HEK293 (cell line): ENCODE measurements at regions not wholly inside any gene's neighbourhood (a gene's known extent, or its start where the extent isn't known, plus 50 kb on each side); places are given as distances from the start of the nearest gene placed in this dataset.
"Not testable (repeated sequence)": the region's sequence is repeated elsewhere in the genome, so short reads cannot be mapped to it uniquely, and the experiment has no call there.

Experiments used
- CTCF ChIA-PET: fragments of 350-600 bp; formaldehyde crosslinking; extraction: SDS; loops from one replicate; lab custom pipeline; 2021; ENCODE audit warnings: antibody characterized with exemption; lab: Yijun Ruan, JAX
- POLR2A ChIA-PET: fragments of 300-600 bp; formaldehyde crosslinking; extraction: SDS; loops from one replicate; lab custom pipeline; 2020; ENCODE audit warnings: antibody characterized with exemption, inconsistent platforms; lab: Yijun Ruan, JAX
- H3K27ac ChIP-seq: fragments of 200-500 bp; sonication (Bioruptor generic); 2 replicates; pipeline ENCODE4 v1.5.1; 2014; ENCODE audit warnings: low read depth, low read length, control low read depth, inconsistent platforms; ENCODE audit errors: extremely low read depth
- H3K36me3 ChIP-seq, 2 experiments: fragments of 200-500 bp in 1 of 2; sonication (Bioruptor generic) in 1 of 2; 1 replicate in 1 of 2; 2 replicates in 1 of 2; pipeline ENCODE4 v1.5.1; 2014 to 2017; ENCODE audit warnings: inconsistent platforms in 2 of 2, low read length in 2 of 2; ENCODE audit not compliant: control insufficient read depth in 2 of 2, insufficient read depth in 1 of 2
- H3K4me1 ChIP-seq: fragments of 200-500 bp; sonication (Bioruptor generic); 2 replicates; pipeline ENCODE4 v1.5.1; 2014; ENCODE audit warnings: mild to moderate bottlenecking, low read length, inconsistent platforms; ENCODE audit not compliant: control insufficient read depth, insufficient read depth
- H3K4me3 ChIP-seq: 2 replicates; pipeline ENCODE4 v1.5.1; 2011; ENCODE audit warnings: low read depth, mild to moderate bottlenecking, control low read depth, low read length, moderate library complexity
- H3K9me3 ChIP-seq: fragments of 200-500 bp; sonication (Bioruptor generic); 2 replicates; pipeline ENCODE4 v1.5.1; 2014; ENCODE audit warnings: low read depth, low read length, inconsistent platforms; ENCODE audit not compliant: control insufficient read depth, insufficient read depth
- CTCF ChIP-seq: fragments of 450-650 bp; formaldehyde crosslinking; IDR thresholded peaks from 2 replicates; pipeline ENCODE4 v1.5.1; 2016; ENCODE audit warnings: missing biosample characterization, missing genetic modification characterization
- OVOL3 ChIP-seq: fragments of 450-650 bp; formaldehyde crosslinking; IDR thresholded peaks from 2 replicates; pipeline ENCODE4 v1.5.1; 2016; ENCODE audit warnings: missing biosample characterization, missing genetic modification characterization
- PBX3 ChIP-seq: sonication (generic); formaldehyde crosslinking; IDR thresholded peaks from 2 replicates; pipeline ENCODE4 v1.8.1; 2022; ENCODE audit warnings: mild to moderate bottlenecking, moderate library complexity, missing genetic modification reagents
- PRDM1 ChIP-seq: fragments of 450-650 bp; formaldehyde crosslinking; IDR thresholded peaks from 2 replicates; pipeline ENCODE4; 2016; ENCODE audit warnings: missing biosample characterization, missing genetic modification characterization
- SALL2 ChIP-seq: fragments of 450-650 bp; formaldehyde crosslinking; IDR thresholded peaks from 2 replicates; pipeline ENCODE4 v1.5.0; 2017; ENCODE audit warnings: missing biosample characterization, mild to moderate bottlenecking, missing genetic modification characterization, borderline replicate concordance
- TCF7L2 ChIP-seq: IDR thresholded peaks from 2 replicates; pipeline ENCODE4 v1.6.1; 2011; ENCODE audit warnings: low read depth, mild to moderate bottlenecking, inconsistent platforms, low read length, moderate library complexity, borderline replicate concordance
- ZBTB20 ChIP-seq: fragments of 450-650 bp; formaldehyde crosslinking; IDR thresholded peaks from 2 replicates; pipeline ENCODE4 v1.5.1; 2016; ENCODE audit warnings: missing biosample characterization, missing genetic modification characterization
- ZFHX2 ChIP-seq: fragments of 450-650 bp; formaldehyde crosslinking; conservative IDR thresholded peaks from 2 replicates; pipeline ENCODE4 v1.5.1; 2016; ENCODE audit warnings: missing biosample characterization, missing genetic modification characterization
- ZFP3 ChIP-seq: fragments of 450-650 bp; formaldehyde crosslinking; IDR thresholded peaks from 2 replicates; pipeline ENCODE4 v1.5.1; 2016; ENCODE audit warnings: low read depth, missing biosample characterization, missing genetic modification characterization
- ZFP41 ChIP-seq: fragments of 450-650 bp; formaldehyde crosslinking; IDR thresholded peaks from 2 replicates; pipeline ENCODE4 v1.5.1; 2016; ENCODE audit warnings: missing biosample characterization, missing genetic modification characterization, borderline replicate concordance
- ZIC2 ChIP-seq: fragments of 450-650 bp; formaldehyde crosslinking; IDR thresholded peaks from 2 replicates; pipeline ENCODE4 v1.5.1; 2016; ENCODE audit warnings: missing biosample characterization, missing genetic modification characterization
- ZNF114 ChIP-seq: fragments of 450-650 bp; formaldehyde crosslinking; IDR thresholded peaks from 2 replicates; pipeline ENCODE4 v1.5.0; 2017; ENCODE audit warnings: missing biosample characterization, missing genetic modification characterization
- ZNF324 ChIP-seq: fragments of 450-650 bp; formaldehyde crosslinking; IDR thresholded peaks from 2 replicates; pipeline ENCODE4 v1.5.1; 2016; ENCODE audit warnings: missing biosample characterization, missing genetic modification characterization
- ZNF473 ChIP-seq: fragments of 450-650 bp; formaldehyde crosslinking; IDR thresholded peaks from 2 replicates; pipeline ENCODE4 v1.5.1; 2017; ENCODE audit warnings: missing biosample characterization, missing genetic modification characterization
- ZNF558 ChIP-seq: fragments of 450-650 bp; formaldehyde crosslinking; IDR thresholded peaks from 2 replicates; pipeline ENCODE4 v1.5.1; 2016; ENCODE audit warnings: missing biosample characterization, missing genetic modification characterization
- ZNF670 ChIP-seq: fragments of 450-650 bp; formaldehyde crosslinking; IDR thresholded peaks from 2 replicates; pipeline ENCODE4 v1.5.1; 2016; ENCODE audit warnings: missing biosample characterization, missing genetic modification characterization, low read depth
- ZNF791 ChIP-seq: fragments of 450-650 bp; formaldehyde crosslinking; IDR thresholded peaks from 2 replicates; pipeline ENCODE4 v1.5.1; 2016; ENCODE audit warnings: missing biosample characterization, missing genetic modification characterization
- ZXDB ChIP-seq: fragments of 450-650 bp; formaldehyde crosslinking; IDR thresholded peaks from 2 replicates; pipeline ENCODE4 v1.5.1; 2016; ENCODE audit warnings: missing biosample characterization, missing genetic modification characterization
- TF ChIP-seq, protein P1 (sequence below): fragments of 450-650 bp; formaldehyde crosslinking; optimal IDR thresholded peaks from 2 replicates; pipeline ENCODE3; 2016; ENCODE audit warnings: missing biosample characterization, mild to moderate bottlenecking, missing genetic modification characterization

DNA sequence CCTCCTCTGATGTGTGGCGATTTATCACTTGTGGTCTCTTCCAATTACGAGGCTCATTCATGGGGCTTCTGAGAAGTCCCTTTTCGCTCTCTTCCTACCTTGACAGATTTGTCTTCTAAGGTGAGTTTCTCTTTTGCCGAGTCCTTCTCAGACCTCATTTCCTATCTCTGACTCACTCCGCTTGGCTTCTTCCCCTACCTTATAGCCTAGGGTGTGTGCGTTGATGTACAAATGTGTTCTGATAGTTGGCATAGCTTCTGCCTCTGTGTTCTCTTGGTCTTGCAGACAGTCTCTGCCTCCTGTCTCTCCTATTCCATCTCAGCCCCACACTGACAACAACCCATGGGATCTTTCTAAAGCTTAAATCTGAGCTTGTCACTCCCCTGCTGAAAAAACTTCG, 56.9 kb upstream of the SHB start (continued):
- TF ChIP-seq ZNF670 (tag by site-specific recombination), result no peak

- POLR2A ChIA-PET, CTCF ChIA-PET: not testable (repeated sequence)
Observed at GRCh38 chr9:38123359-38123758, 54.3 kb upstream of the SHB start.

GRCh38 chr9:38120961-38121360, 51.9 kb upstream of the SHB start:
- H3K4me1 ChIP-seq, result no peaks in the 10 kb centered on the region
- POLR2A ChIA-PET, result no interaction called here

More at GRCh38 chr9:38123359-38123758, 54.3 kb upstream of the SHB start:
- not testable (repeated sequence) for H3K4me1 ChIP-seq, H3K4me3 ChIP-seq, H3K27ac ChIP-seq, H3K36me3 ChIP-seq, H3K9me3 ChIP-seq

DNA sequence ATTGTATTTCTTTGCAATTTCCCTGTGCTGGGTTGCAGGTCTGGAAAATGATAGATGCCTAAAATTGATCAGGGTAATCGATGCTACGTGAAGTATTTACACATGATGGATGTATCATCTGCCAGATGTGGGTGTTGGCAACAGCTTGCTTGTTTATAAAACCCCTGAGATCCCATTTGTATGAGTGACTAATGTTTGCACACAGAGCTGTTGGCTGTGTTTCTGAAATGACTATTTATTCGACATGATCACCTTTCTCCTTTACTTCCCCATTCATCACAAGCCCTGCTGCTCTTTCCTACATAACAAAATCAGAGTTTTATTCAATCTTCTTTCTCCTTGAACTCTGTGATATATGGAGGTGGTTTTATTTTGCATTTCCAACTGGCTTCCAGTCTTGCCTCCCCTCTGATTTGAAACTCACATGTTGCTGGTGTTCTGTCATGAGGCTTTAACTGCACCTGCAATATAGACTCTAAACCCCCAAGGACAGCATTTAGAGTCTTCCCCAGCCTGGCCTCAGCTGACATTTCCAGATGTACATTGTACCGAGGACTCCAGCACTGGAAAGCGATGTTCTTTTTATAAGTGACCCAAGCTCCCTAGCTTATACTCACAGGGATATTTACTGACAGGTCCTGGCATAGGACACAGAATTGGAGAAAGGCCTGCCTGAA, 50.7 kb upstream of the SHB start:
- H3K4me3 ChIP-seq, result no peak overlapping the region
- CTCF ChIA-PET, result no interaction called here
- H3K27ac ChIP-seq, result no peak overlapping the region
- H3K4me1 ChIP-seq, result no peaks in the 10 kb centered on the region
- no peaks in the 10 kb centered on the region for H3K36me3 ChIP-seq
- TF ChIP-seq ZNF473 (tag by site-specific recombination) (no peak), CTCF (tag by site-specific recombination) (no peak), ZFP3 (tag by site-specific recombination) (no peak)
- TF ChIP-seq, protein P1, sequence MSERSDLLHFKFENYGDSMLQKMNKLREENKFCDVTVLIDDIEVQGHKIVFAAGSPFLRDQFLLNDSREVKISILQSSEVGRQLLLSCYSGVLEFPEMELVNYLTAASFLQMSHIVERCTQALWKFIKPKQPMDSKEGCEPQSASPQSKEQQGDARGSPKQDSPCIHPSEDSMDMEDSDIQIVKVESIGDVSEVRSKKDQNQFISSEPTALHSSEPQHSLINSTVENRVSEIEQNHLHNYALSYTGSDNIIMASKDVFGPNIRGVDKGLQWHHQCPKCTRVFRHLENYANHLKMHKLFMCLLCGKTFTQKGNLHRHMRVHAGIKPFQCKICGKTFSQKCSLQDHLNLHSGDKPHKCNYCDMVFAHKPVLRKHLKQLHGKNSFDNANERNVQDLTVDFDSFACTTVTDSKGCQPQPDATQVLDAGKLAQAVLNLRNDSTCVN, result no peak
- no peaks in the 10 kb centered on the region for H3K9me3 ChIP-seq
- POLR2A ChIA-PET, result no interaction called here

More at GRCh38 chr9:38120961-38121360, 51.9 kb upstream of the SHB start:
- no peaks in the 10 kb centered on the region for H3K36me3 ChIP-seq
- TF ChIP-seq ZNF114 (tag by site-specific recombination), result no peak
- no peak for TF ChIP-seq ZNF558
- TF ChIP-seq ZNF791, result no peak
- TF ChIP-seq ZXDB (tag by site-specific recombination), result no peak
- no peak for TF ChIP-seq ZFP41 (tag by site-specific recombination)
- TF ChIP-seq PBX3 (CRISPR knock-in tag), result no peak
- TF ChIP-seq OVOL3 (tag by site-specific recombination), result no peak
- no peak for TF ChIP-seq SALL2 (tag by site-specific recombination)
- TF ChIP-seq TCF7L2, result no peak
- TF ChIP-seq ZNF324, result no peak
- TF ChIP-seq PRDM1 (tag by site-specific recombination), result no peak
- no peak for TF ChIP-seq ZFHX2 (tag by site-specific recombination)
- no peak for TF ChIP-seq ZBTB20
- TF ChIP-seq ZIC2 (tag by site-specific recombination), result no peak
- no peak overlapping the region for H3K27ac ChIP-seq
- CTCF ChIA-PET, result interaction anchor here (0.6 to 1.1 kb wide), 3 partner anchors 33 to 214 kb away, joined by 3 to 4 read pairs (median 3); no protein-coding TSS in a partner anchor
- no peak overlapping the region for H3K4me3 ChIP-seq
- no peaks in the 10 kb centered on the region for H3K9me3 ChIP-seq
